HG02759 (cell line): ENCODE measurements at regions not wholly inside any gene's neighbourhood (a gene's known extent, or its start where the extent isn't known, plus 50 kb on each side); places are given as distances from the start of the nearest gene placed in this dataset.
"Not testable (repeated sequence)": the region's sequence is repeated elsewhere in the genome, so short reads cannot be mapped to it uniquely, and the experiment has no call there.

Experiments
- ATAC-seq: cut with Tn5 transposase; IDR thresholded peaks from one replicate; pipeline ENCODE4 v1.9.1; 2021; ENCODE audit warnings: mild to moderate bottlenecking, moderate library complexity; ENCODE audit not compliant: unreplicated experiment

GRCh38 chr2:180840641-180841040 lies 139.8 kb upstream of the UBE2E3 start:
- ATAC-seq: no peak

- ATAC-seq: no peak
Measured at GRCh38 chr2:180829836-180830235, 150.6 kb upstream of the UBE2E3 start.

DNA sequence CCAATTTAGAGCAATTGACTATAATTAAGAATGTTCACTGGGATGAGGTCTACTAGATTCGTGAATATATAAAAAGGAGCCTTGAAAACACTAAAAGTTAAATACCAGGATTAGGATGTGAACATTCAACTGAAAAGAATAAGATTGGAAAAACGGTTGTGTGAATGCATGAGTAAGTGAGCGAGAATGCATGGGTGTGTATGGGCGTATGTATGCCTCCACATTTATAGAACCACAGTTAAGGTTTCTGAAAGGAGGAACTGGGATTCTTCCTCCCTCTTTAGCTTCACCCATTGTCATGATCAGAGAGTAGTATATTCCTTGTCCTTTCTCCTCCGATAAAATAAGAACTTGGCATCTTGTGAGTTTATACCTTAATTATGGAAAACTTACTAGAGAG lies 151.1 kb upstream of the UBE2E3 start:
- ATAC-seq: no peak

- no peak for ATAC-seq
Measured at GRCh38 chr2:180828756-180829155, 151.6 kb upstream of the UBE2E3 start.

DNA sequence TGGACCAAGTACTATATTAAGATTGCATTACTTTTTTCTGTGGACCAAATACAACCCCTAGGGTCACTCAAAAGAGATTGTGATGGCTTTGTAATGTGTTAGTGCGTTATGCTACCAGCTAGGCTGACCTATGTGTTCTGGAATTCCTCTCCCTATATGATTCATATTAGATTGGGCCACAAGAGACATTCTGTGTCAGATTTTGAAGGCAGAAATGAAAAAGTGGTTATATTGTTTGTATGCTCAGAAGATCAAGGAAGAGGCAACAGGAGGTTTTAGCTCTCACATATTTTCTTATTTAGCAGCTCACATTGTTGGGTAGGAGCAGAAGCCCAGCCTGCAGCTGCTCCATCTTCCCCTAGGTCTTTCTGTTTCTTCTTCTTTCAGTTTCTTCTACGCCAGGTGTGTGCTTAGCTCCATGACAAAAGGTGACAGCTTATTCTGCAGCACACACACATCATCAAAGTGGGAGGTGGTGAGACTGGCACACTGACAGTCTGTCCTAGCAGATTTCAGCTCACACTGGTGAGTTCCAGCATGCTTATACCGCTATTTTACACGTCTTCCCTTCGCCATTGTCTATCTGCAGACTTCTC lies 156.8 kb upstream of the UBE2E3 start:
- no peak for ATAC-seq

- no peak for ATAC-seq
Measured at GRCh38 chr2:180819106-180819505, 161.3 kb upstream of the UBE2E3 start.

DNA sequence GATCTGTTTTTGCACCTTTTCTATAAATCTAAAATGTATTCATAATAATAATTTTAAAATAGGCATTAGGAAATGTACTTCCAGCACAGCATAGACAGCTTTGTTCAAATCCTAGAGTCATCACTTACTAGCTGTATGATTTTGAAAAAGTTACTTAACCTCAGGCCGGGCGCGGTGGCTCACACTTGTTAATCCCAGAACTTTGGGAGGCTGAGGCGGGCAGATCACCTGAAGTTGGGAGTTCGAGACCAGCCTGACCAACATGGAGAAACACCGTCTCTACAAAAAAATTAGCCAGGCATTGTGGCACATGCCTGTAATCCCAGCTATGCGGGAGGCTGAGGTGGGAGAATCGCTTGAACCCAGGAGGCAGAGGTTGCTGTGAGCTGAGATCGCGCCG lies 161.7 kb upstream of the UBE2E3 start:
- not testable (repeated sequence) for ATAC-seq

DNA sequence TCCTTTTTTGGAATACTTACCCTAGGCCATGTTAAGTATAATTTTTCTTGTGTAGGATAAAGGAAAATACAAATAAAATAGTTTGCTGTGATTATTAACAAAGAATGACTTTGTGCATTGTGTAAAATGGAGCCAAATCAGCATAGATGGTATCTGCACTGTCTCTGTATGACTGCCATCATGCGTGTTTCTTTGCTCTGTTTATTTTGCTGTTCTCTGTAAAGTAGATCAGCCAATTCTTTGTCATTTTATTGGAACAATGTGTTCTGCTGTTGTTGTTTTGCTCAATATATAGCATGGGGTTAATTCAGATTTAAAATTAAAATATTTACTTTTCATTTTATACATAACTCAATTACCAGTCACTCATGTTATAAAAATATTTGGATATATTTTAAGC lies 181.3 kb upstream of the UBE2E3 start:
- ATAC-seq: no peak

- no peak for ATAC-seq
Measured at GRCh38 chr2:180790891-180791290, 189.5 kb upstream of the UBE2E3 start.

- ATAC-seq: no peak
Measured at GRCh38 chr2:180787330-180787729, 193.1 kb upstream of the UBE2E3 start.

- no peak for ATAC-seq
Measured at GRCh38 chr2:180781276-180781675, 199.1 kb upstream of the UBE2E3 start.

- ATAC-seq: no peak
Measured at GRCh38 chr2:180778291-180778690, 202.1 kb upstream of the UBE2E3 start.

DNA sequence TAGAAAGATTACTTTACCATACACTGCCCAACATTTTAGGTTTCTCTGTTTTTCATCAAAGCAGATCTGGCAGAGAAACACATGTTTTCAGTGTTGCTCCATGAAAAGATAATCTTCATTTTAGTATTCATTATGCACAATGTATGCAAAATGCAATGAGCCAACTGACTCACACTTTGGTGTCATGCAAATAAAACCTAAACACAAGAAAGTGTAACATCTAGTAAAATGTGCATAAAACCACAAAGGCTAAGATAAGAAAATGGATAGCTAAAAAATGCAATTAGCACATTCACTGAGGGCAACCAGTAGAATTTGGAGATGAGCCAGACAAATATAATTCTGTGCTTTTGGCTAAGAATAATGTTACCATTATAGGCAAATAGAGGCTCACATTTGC lies 203.5 kb upstream of the UBE2E3 start:
- no peak for ATAC-seq

DNA sequence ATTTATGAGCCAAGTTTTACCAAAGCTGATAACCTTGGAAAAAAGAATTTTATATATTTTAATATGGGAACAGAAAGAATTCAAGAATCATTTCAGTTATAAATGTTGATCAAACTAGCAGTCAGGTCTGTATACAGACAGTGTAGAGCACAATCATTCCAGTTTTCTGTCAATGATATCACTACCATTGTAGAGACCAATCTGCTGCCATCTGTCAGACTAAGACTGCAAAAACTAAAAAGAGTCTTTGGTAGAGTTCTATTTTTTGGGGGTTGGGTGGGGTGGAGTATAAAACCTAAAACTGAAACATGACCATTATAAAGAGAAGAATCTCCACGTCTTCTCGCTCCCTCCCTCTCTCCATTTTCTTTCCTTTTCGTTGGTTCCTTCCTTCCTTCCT lies 204.7 kb upstream of the UBE2E3 start:
- no peak for ATAC-seq

DNA sequence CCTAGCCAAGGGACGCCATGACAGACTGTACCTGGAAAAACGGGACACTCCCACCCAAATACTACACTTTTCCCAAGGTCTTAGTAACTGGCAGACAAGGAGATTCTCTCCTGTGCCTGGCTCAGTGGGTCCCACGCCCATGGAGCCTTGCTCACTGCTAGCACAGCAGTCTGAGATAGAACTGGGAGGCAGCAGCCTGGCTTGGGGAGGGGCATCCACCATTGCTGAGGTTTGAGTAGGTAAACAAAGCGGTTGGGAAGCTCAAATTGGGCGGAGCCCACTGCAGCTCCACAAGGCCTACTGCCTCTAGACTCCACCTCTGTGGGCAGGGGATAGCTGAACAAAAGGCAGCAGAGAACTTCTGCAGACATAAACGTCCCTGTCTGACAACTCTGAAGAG lies 215.1 kb upstream of the UBE2E3 start:
- ATAC-seq: not testable (repeated sequence)

- ATAC-seq: no peak
Measured at GRCh38 chr2:180763263-180763989, 217.0 kb upstream of the UBE2E3 start.

DNA sequence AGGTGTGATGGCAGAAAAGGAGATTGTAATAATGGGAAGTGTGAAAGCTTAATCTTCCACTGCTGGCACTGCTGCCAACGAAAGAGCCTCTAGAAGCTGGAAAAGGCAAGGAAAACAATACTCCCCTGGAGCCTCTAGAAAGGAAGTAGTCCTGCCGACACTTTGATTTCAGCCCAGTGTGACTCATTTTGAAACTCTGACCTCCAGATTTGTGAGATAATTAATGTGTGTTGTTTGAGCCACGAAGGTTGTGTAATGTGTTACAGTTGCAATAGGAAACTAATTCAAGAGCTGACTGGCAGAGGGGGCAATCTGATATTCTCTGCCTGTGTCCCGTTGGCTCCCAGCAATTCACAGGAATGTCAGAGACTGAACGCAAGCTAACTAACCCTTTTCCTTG lies 219.2 kb upstream of the UBE2E3 start:
- ATAC-seq: no peak

DNA sequence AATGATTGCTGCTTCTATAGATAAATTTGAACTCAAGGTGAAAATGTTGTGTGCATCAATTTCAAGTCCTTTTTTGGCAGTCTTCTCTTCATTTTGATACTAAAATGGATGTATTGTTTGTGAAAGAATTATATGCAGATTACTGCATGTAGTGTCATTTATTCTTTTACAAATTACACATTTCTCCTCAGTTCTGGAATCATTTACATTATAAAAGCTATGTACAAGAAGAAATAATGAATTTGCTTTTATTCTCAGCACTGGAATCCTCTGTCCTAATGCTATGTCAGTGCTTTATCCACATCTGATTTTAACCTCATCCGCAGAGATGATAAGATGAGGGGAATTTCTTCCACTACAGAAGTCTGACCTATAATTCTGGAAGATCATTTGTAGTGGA lies 220.8 kb upstream of the UBE2E3 start:
- no peak for ATAC-seq

- ATAC-seq: no peak
Measured at GRCh38 chr2:180753809-180754761, 226.3 kb upstream of the UBE2E3 start.

DNA sequence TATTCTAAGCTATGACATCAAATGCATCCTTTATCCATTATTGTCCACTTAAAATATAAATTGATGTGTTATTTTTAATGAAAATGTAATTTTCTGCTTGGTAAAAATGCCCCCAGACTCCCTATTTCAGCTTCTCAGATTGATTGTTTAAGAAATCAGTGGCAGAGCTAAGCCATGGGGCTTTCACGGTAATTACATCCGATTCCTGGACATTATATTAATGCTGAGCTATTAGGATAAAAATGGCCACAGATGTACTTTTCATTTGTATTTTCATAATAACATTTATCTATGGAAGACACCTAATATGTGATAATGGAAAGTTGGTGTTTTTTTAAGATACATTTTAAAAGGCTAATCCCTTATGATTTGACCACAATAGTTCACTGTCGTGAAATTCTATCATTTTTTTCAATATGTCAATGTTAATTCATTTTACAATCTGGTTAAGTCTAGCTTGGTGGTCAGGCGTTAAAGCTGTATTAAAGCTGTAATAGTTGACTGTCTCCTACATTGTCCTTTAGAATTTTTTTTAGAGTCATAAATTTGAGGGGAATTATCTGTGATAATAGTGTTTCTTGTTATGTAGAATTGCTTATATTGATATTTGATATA lies 229.0 kb upstream of the UBE2E3 start:
- no peak for ATAC-seq

GRCh38 chr2:180747728-180748127 lies 232.7 kb upstream of the UBE2E3 start:
- no peak for ATAC-seq
